Fibroblast of skin of back (primary cell): ENCODE measurements at regions not wholly inside any gene's neighbourhood (a gene's known extent, or its start where the extent isn't known, plus 50 kb on each side); places are given as distances from the start of the nearest gene placed in this dataset.

Experiments
- DNase-seq: peaks from one replicate; pipeline ENCODE4 v3.0.0-alpha.2; 2013

DNA sequence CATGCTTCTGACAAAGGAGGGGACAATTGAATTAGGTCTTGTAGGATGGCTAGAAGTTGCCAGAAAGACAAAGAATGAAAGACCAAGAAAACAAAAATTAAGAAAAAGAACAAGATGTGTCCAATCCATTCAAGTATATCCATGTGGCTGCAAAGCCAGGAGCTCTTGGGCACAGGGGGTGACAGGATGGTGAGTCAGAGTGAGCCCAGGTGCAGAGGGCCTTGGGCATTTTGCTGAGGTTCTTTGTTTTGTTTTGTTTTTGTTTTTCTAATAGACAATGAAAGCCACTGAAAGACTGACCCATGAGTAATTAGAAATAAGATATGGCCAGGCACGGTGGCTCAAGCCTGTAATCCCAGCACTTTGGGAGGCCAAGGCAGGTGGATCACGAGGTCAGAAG is 104.6 kb upstream of the KLHL29 start:
- no peak for DNase-seq

DNA sequence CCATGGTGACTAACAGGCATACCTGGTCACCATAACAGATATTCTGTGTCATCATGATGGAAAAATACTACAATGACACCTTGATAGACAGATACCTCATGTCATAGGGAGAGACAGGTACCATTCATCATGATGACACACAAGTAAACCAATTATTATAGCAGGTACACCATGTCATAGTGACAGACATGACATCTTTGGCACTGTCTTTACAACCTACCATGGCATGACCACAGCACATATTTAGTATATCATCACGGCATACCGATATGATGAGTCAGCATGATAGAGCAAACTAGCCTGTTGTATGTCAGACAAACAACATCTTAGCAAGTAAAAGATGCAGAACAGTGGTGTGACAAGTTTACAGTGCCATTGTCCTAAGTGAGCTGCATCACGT is 101.3 kb upstream of the KLHL29 start:
- peak; percentile 67 for DNase-seq

DNA sequence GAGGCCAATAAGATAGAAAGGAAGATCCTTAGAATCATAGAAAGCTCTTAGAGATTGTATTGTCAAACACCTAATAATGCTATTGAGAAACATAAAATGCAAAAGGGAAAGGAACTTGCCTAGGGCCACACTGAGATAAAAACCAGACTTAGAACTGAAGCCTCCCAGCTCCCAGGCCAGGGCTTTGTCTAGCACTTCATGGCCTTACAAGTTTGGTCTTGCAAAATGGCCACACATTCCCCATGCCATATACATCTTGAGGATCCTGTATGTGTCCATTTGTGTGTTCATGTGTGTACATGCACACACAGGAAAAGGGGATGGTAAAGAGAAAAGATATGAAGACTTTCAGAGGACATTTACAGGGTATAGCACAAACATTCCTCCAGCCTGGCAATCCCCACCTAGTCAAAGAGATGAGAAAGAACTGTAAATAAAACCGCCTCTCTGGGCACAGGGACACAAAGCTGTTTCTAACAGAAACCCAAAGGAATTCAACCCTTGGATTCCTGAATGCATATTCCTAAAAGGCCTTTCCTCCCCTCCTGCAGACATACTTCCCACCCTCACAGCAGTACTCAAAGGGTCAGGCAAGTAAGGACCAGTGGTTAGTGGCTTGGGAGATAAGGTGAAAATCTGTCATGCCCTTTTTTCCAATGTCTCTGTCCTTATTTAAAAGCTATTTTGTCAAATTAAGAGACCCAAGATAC is 99.7 kb upstream of the KLHL29 start:
- no peak for DNase-seq

DNA sequence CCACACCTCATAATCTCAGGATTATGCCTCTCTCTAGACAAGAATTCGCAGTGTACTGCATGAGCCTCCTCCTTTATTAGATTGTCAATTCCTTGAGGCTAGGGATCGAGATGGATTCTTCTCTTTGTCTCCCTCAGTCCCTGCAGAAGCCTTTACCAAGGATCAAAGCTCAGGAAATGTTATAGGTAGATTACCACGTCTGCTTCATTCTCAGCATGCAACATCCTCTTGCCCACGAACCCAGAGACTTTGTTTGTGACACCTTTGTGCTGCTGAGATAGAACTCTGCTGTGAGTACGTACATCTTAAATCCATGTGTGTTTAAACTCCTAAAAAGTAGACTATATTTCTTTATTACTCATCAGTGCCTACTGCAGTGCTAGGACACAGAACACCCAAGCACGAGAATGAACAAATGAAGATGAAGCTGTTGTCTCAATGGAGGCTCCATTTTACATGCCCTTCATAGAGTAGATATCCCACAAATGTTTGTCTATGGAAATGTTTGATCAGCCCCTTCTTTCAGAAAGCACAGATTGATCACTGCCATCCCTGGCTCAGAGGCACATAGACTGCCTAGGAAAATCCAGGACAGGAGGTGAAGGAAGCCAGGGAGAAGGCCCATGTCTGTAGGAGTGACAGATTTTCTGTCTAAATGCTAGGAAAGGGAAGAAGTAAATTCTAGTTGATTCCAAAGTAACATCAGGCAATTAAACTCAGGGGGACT is 98.8 kb upstream of the KLHL29 start:
- DNase-seq: no peak

DNA sequence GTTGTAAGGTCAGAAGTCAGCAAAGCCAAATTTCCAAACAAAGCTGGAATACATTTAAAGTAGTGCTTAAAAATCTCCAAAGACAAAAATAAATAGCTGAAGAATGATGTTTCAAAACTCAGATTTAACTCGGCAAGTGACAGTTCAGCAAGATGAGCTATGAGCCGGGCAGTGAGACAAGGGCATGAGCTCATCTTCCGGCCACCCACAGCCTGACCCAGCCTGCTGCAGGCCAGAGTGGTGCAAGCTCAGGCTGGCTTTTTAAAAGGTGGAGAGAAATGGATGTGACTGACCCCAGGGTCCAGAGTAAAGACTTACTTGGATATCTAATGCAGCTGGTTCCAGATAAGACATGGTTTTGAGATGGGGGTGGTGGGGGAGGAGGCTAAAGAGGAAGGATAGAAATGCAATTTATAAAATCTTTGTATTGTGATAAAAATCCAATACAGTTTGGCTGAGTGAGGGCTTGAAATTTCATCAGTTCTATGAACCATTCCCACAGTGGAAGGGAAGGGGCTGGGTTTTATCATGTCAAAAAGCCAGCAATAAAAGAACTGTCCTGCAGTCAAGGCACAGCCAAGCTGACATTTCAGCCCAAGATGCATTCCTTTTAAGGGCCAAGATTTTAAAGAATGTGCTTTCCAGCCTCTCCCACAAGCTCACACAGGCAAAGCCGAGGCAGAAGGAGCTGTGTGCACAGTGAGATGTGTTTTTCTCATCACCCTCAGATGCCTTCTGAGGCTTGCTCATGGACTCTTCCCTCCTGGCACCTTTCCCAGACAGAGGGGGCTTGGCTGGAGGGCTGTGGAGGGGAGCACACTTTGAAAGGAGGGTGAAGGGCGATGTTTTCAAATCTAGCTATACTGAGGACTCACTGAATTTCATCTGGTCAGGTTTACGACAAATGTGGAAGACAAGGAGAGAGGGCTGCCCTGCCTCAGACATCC is 97.9 kb upstream of the KLHL29 start:
- peak; percentile 92 for DNase-seq

DNA sequence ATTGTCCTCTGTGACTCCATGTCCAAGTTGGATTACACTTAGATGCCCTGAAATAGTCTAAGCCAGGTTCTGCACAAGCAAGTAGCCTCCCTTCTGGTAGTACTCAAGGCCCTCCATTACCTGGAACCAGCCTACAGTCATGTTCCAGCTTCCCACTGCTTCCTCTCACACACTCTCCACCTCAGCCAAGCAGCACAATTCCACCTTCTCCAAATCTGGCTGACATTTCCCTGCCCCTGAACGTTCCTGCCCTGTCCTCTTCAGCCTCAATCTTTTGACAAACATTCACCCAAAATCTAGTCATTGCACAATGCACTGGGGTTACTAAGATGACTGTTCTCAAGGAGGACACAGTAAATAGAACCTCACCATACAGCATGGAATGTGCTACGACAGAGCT is 95.3 kb upstream of the KLHL29 start:
- no peak for DNase-seq

DNA sequence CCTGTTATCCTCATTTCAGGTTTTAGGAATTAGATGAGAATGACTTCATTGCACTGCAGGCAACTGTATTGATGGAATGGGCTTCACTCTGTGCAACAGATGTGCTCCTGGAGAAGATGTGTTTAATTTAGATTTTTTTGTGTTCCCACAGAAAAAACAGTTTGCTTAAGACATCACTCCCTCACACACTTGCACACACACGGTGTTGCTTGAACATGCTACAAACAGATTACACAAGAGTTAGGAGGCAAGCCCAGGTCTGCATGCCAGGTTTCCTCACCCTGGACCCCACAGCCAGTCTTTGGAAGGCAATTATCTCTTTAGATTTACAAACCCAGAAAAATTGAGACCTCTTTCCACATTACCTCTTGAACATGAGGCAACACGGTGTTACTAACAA is 93.7 kb upstream of the KLHL29 start:
- DNase-seq: no peak

DNA sequence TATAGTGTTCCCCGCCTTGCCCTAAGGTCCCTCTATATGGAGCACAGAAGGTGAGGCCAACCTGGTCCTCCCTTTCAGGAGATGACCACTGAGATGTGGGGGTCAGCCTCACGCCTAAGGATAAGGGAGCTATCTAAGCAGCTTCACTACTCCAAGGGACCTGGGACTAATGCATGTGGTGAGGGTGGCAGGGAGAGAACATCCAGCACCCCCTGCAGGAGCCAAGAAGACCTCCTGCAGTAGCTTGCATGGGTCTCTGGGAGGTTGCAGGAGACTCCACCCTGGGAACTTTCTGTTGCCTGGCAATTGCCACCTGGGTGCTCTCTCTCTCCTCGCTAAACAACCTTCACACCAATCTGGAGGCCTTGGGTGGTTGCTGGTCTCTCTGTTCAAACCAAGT is 93.0 kb upstream of the KLHL29 start:
- no peak for DNase-seq

DNA sequence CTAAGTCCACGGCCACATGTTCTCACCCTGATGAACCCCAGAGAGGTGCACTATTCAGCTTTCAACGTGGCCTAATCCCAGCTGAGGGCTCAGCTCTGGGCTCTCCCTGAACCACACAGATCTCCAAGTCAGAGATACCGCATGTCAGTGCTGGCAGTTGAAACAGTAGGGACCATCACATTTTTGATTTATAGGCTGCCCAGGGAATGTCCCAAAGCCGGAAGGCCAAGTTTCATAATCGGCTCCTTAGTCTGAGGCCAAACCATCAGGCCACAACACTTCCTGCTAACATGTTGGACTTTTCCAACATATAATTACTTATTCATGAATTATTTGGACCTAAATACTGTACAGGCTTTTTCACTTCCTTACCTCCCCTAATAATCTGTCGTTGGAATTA is 91.9 kb upstream of the KLHL29 start:
- peak; percentile 41 for DNase-seq

DNA sequence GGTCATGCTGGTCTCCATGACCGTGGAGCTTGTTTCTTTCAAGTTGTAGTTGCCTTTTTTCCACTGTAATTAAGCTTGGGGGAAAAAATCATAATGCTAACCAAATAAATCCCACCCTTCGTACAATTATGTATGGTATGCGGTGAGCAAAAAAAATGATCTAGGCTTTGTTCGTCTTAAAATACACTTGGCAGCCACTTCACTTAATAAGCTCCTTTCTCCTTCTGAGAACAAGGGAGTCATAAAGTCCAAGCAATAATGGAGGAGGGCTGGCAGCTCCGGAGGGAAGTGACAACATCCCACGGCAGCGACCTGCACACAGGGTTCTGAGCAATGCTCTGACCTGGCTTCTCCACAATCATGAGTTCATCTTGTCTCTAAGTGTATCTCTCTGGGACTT is 91.2 kb upstream of the KLHL29 start:
- DNase-seq: peak; percentile 44

DNA sequence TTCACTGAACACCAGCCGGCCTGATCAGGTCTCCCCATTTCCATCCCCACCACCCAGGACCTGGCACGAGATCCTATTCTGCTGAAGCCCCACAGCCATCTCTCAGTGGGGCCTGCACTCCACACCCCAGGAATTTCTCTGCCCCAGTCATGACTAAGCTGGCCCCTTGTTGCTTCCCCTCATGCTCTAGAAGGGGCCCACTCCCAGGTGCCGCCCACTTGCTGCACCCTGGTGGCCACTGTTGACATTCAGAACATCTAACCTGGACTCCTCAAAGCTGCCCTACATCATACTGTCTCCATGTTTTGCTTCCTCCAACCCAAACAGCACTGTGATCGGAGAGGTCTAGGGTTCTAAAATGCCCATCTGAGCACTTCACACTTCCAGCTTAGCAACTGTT is 90.7 kb upstream of the KLHL29 start:
- DNase-seq: peak; percentile 11

DNA sequence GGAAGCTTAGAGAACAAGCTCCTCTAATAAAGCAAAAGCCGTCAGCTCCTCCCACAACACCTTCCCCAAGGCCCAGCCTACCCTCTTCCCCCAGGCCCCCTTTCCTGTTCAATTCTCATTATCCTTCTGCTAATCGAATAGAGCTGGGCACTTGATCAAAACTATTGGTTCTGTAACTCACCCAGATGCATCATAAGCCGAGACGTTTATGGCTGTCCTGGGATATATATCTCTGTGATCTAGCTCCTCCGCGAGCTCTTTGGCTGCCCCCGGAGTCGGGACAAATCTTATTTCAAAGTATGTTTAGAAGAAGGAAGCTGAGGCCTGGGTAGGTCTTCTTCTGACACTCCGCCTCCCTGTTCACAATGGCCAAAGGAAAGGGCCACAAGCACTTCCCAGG is 88.3 kb upstream of the KLHL29 start:
- DNase-seq: no peak

DNA sequence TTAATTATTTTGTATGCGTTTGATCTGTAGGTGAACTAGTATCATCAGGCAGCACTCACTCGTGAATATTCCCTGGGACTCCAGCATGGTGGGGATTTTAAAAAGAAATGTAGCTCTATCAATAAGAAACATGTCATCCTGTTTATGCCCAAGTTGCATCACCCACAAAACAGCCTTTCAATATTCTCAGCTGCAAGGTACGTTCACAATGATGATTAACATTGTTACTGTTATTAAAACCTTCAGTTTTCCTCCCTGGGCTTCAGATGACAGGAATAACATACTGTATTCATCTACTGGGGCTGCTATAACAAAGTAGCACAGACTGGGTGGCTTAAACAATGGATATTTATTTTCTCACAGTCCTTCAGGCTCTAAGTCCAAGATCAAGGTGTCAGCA is 87.9 kb upstream of the KLHL29 start:
- DNase-seq: no peak

DNA sequence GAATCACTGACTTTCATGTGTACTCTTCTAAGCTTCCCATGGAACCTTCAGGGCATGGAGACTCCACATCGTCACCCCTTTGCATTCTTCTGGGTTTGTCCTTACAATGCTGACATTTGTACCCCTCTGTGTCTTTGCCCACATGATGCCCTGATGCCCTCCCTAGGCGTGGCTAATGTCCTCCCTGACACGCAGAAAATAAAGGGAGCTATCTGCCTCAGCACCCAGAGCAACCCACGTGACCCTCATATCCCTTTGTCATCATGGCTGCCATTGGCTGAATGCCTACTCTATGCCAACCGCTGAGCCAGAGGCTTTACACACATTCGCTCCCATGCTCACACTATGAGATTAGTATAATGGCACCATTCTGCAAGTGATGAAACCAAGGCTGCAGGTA is 86.4 kb upstream of the KLHL29 start:
- no peak for DNase-seq

DNA sequence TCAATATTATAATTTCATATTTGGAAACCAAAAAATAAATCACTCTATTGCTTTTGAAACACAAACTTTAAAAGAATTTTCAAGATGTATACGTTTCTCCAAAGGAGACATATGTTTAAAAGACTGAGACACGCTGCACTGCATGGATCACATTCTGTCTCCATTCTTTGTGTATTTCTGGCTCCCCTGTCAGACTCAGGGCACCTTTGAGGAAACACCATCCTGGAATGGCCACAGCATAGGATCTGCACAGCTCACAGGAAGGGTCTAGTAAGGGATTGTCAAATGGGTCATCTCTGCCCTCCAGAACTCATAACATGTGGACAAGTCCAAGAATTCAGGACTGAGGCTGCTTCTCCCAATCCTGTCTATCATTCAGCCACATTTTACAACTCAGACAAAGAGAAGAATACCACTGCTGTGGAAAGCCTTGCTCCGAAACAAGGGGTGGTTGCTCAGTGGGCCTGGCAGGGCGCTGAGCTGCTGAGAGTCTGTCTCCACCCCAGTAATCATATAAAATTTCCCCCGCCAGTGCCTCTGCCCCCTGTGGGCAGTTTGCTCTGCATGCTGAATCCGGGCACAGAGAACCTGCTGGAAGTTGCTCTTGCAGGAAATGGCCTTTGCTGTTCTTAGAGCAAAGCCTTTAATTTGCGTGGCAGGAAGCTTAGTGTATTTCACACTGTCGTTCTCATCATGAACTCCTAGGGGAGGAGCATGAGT is 85.3 kb upstream of the KLHL29 start:
- DNase-seq: no peak

DNA sequence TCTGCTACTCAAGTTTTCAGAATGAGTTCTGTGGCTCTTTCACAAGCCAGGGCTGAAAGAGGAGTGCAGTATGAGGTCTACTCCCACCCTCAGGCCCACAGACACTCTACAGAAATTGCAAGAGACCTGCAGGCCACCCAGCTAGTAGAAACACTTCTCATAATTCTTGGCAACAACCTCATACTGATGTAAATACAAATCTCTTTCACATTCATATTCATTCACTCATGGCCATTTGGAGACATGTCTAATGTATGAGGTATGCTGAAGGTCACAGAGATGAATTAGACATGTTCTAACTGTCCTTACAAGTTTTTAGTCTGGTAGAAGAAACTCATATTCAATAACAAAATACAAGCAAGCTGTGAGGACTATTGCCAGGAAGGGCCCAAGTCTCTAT is 83.8 kb upstream of the KLHL29 start:
- DNase-seq: peak; percentile 44

DNA sequence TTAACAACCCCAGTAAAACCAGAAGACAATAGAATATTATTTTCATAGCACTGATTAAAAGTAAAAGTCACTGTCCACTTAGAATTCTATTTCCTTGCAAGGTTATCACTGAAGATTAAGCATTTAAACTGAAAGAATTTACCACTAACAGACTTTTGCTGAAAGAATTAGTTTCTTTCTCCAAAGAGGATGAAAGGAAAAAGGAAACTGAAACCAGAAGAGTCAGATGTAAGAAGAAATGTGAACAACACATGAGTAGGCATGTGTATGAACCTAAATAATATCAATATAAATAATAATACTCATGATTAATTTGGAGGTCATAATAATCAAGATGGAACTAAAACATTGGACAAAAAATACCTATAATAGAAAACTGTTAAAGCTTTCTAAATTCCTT is 82.4 kb upstream of the KLHL29 start:
- no peak for DNase-seq

DNA sequence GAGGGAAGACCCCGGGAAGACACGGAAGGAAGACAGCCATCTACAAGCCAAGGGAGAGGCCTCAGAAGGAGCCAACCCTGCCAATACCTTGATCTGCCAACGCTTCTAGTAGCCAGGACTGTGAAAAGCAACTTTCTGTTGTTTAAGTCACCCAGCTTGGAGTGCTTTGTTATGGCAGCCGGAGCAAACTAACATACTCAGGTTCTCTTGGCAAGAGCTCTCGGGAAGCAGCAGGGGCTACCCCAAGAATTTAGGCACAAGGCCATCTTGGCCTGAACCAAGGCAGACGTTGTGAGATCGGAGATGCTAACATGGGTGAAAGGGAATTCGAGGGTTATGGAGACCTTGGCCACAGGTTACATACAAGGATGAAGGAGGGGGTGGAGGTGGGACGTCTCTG is 78.6 kb upstream of the KLHL29 start:
- DNase-seq: no peak

DNA sequence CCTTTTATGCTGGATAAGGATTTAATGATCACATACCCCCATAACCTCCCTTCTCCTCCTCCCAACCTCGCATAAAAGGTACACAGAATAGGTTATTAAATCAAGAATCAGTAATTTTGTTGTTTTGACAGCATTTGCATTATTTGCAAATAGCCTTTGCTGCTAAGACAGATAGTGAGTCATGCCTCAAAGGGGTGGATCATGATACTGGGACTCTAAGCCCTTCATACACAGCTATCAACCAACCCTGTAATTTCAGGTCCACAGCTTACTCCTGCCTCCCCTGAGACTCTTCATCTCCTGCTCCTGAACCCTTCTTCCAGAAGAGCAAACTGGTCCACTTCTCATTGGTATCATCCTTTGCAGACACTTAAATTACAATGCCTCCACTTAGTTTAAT is 73.8 kb upstream of the KLHL29 start:
- no peak for DNase-seq

DNA sequence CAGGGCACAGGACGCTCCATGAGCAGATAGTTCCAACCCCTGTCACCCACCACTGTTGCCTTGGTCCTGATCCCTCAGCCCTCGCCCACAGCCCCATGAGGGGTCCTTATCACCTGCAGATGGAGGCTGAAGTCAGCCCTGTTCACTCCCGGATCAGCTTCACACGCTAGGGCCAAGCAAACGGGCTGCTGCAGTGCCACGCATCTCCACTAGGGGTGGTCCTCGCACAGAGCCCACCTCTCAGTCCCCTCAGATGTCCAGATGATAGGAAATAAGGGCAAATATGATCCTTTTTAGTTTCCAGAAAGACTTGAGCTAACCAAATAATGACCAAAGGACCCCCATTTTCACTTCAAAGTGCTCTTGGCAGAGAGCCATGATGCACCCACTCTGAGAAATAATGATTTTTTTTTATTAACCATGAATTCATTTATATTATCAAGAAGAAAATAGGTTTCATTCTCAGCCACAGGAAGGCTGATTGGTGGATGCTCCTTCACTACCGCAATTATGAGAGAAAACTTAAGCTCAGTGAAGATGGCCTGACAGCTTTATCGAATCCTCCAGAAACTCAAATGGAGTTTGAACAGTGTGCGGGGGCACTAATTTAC is 71.9 kb upstream of the KLHL29 start:
- DNase-seq: peak; percentile 16

DNA sequence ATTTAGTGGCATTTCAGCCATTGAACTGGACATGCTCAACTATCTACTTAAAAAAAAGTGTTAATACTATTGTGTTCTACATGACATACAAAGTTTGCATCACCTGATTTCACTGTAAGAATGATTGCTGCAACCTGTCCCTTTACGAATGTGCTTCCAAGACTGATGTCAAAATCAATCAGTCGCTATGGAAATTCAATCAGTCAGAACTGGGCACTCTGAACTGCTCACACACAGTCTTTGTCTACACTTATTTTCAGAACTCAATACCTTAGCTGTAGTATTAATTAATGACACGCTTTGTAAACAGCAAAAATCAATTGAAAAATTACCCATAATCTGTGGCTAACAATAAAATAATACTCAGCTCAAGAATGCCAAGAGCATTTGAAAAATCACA is 70.3 kb upstream of the KLHL29 start:
- no peak for DNase-seq

DNA sequence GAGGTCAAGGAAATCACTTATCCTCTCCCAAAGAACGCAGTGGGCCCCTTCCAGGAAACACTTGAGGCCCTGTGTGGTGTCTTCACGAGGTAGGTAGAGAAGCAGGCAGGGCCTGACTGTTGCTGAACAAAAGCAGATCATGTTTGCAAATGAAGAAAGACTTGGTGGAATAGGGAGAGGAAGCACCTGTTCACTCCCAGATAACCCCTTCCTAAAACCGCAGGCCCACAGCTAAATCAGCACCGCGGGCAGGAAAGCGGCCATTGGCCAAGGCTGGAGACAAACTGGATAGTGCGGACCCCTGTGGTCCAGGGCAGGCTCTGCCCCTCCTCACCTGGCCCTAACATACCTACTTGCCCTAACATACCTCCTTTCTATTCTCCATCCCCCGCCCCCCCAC is 64.9 kb upstream of the KLHL29 start:
- no peak for DNase-seq
